Neuronal stem cell (in vitro differentiated cells): ENCODE measurements at regions not wholly inside any gene's neighbourhood (a gene's known extent, or its start where the extent isn't known, plus 50 kb on each side); places are given as distances from the start of the nearest gene placed in this dataset.

ENCODE experiments used
- DNase-seq: peaks from one replicate; pipeline ENCODE4 v3.0.0-alpha.2; 2013; ENCODE audit warnings: low spot score
- H2AFZ ChIP-seq: one replicate; pipeline ENCODE4 v1.6.1; 2013; ENCODE audit warnings: mild to moderate bottlenecking, low read length, inconsistent platforms
- H2AK5ac ChIP-seq: 2 replicates; pipeline ENCODE4 v1.6.1; 2013; ENCODE audit warnings: low read depth, mild to moderate bottlenecking, inconsistent platforms, low read length, moderate library complexity, mixed read lengths
- H2BK120ac ChIP-seq: 2 replicates; pipeline ENCODE4 v1.6.1; 2013; ENCODE audit warnings: low read depth, mild to moderate bottlenecking, inconsistent platforms, low read length, moderate library complexity, mixed read lengths
- H2BK12ac ChIP-seq: one replicate; pipeline ENCODE4 v1.6.1; 2013; ENCODE audit warnings: low read length, inconsistent platforms
- H2BK15ac ChIP-seq: 2 replicates; pipeline ENCODE4 v1.6.1; 2013; ENCODE audit warnings: mild to moderate bottlenecking, low read length, inconsistent platforms, mixed read lengths
- H2BK5ac ChIP-seq: one replicate; pipeline ENCODE4 v1.6.1; 2013; ENCODE audit warnings: inconsistent platforms, mild to moderate bottlenecking, low read length, moderate library complexity
- H3K14ac ChIP-seq: one replicate; pipeline ENCODE4 v1.6.1; 2013; ENCODE audit warnings: low read length, inconsistent platforms
- H3K18ac ChIP-seq: 2 replicates; pipeline ENCODE4 v1.6.1; 2013; ENCODE audit warnings: low read length, inconsistent platforms
- H3K23ac ChIP-seq: 2 replicates; pipeline ENCODE4 v1.6.1; 2013; ENCODE audit warnings: low read depth, mild to moderate bottlenecking, mixed read lengths, low read length, inconsistent platforms; ENCODE audit not compliant: poor library complexity
- H3K27ac ChIP-seq: replicated peaks from 3 replicates; pipeline ENCODE4 v1.5.1; 2013; ENCODE audit warnings: low read length, inconsistent platforms
- H3K27me3 ChIP-seq, 3 experiments: 2 replicates each; pipeline ENCODE4 v1.6.1; 2013; ENCODE audit warnings: low read length in 3 of 3, mild to moderate bottlenecking in 2 of 3, inconsistent platforms in 1 of 3, low read depth in 1 of 3, mixed read lengths in 1 of 3, moderate library complexity in 1 of 3; ENCODE audit not compliant: control insufficient read depth in 3 of 3, insufficient read depth in 3 of 3
- H3K36me3 ChIP-seq, 2 donors: replicated peaks in 1 of 2; 2 replicates each; pipeline ENCODE4 v1.6.1; 2013; ENCODE audit warnings: low read length in 2 of 2; ENCODE audit not compliant: control insufficient read depth in 2 of 2, insufficient read depth in 2 of 2
- H3K4ac ChIP-seq: 2 replicates; pipeline ENCODE4 v1.6.1; 2013; ENCODE audit warnings: inconsistent platforms, mild to moderate bottlenecking, low read length, moderate library complexity
- H3K4me1 ChIP-seq, 2 donors: 1 replicate in 1 of 2; 2 replicates in 1 of 2; pipeline ENCODE4 v1.6.1; 2013; ENCODE audit warnings: low read length in 2 of 2, low read depth in 1 of 2; ENCODE audit not compliant: control insufficient read depth in 2 of 2, insufficient read depth in 1 of 2
- H3K4me2 ChIP-seq: one replicate; pipeline ENCODE4 v1.6.1; 2013; ENCODE audit warnings: mild to moderate bottlenecking, low read length, inconsistent platforms; ENCODE audit not compliant: insufficient read depth, poor library complexity, severe bottlenecking
- H3K4me3 ChIP-seq, 2 donors: 2 replicates each; pipeline ENCODE4 v1.5.1; 2013; ENCODE audit warnings: low read length in 2 of 2, mild to moderate bottlenecking in 2 of 2, inconsistent platforms in 1 of 2, moderate library complexity in 1 of 2
- H3K79me1 ChIP-seq: one replicate; pipeline ENCODE4 v1.6.1; 2013; ENCODE audit warnings: low read depth, mild to moderate bottlenecking, inconsistent platforms, low read length, moderate library complexity
- H3K9ac ChIP-seq: one replicate; pipeline ENCODE4 v1.6.1; 2013; ENCODE audit warnings: mild to moderate bottlenecking, low read depth, low read length, inconsistent platforms; ENCODE audit not compliant: poor library complexity
- H3K9me3 ChIP-seq, 2 donors: replicated peaks in 1 of 2; 2 replicates each; pipeline versions ENCODE3 to v1.6.1; 2013; ENCODE audit warnings: low read length in 2 of 2, mild to moderate bottlenecking in 2 of 2, inconsistent platforms in 1 of 2, low read depth in 1 of 2, mixed read lengths in 1 of 2, moderate library complexity in 1 of 2; ENCODE audit not compliant: control insufficient read depth in 2 of 2, insufficient read depth in 1 of 2
- H4K8ac ChIP-seq: one replicate; pipeline ENCODE4 v1.6.1; 2013; ENCODE audit warnings: low read depth, mild to moderate bottlenecking, inconsistent platforms, low read length, moderate library complexity
- H4K91ac ChIP-seq: one replicate; pipeline ENCODE4 v1.6.1; 2013; ENCODE audit warnings: low read length, low read depth, mild to moderate bottlenecking, inconsistent platforms; ENCODE audit not compliant: poor library complexity
- WGBS, 2 donors: extraction: QIAGEN DNeasy Blood & Tissue Kit; methylation state at CpG; one replicate each; pipeline ENCODE4 v1.1.7; 2013; ENCODE audit warnings: missing lambda C conversion rate in 2 of 2, mixed read lengths in 1 of 2; ENCODE audit not compliant: insufficient read length in 2 of 2, insufficient replicate concordance in 1 of 2; ENCODE audit errors: extremely low coverage in 2 of 2; 5-methylcytosine and 5-hydroxymethylcytosine counted together

DNA sequence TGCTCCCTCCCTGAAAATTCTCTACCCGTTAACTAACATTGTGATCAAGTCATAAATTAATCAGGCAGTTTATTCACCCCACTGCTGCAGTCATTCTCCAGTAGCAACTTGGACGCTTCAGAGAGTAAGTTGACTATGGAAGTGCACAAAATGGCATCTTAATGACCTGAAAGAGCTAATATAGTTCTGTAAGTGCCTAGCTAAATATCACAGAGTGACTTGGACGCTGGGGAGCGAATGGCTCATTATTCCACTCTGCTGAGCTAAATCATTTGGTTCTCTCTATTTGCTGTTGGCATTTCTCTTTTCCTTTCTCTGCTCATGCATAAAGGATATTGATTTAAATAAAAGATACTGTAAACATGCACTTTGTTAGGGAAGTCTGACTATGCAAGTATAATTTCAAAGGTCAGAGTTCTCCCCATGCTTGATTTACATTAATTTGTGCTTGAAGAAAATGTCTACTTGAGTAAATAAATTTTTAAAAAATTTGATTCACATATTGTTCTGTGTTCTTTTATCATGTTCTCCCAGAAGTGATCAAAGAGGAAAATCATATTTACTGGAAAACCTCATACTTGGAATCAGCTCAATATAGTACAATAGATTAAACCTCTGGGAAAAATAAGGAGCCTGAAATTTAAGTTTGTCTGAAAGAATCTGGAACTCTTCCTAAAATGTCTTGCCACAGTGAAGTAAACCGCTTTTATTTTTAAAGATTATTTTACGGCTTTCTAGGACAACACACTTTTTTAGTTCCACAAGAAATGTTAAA lies 169.5 kb upstream of the HAPLN1 start:
- H2BK12ac ChIP-seq = no peak overlapping the region
- no peak overlapping the region for H3K9ac ChIP-seq
- no peak overlapping the region for H3K4me3 ChIP-seq
- H2BK15ac ChIP-seq = no peak overlapping the region
- H3K36me3 ChIP-seq = no peaks in the 10 kb centered on the region
- H3K18ac ChIP-seq = no peak overlapping the region
- WGBS, 2 donors = no CpG with 5 or more reads among the region's 6 CpGs
- no peak overlapping the region for H3K27ac ChIP-seq
- no peak overlapping the region for H3K14ac ChIP-seq
- H3K27me3 ChIP-seq = no peaks in the 10 kb centered on the region
- no peak overlapping the region for H2AFZ ChIP-seq
- no peak overlapping the region for H2BK5ac ChIP-seq
- H3K79me1 ChIP-seq = no peaks in the 10 kb centered on the region
- no peak overlapping the region for H2AK5ac ChIP-seq
- no peak overlapping the region for H3K4me2 ChIP-seq
- no peaks in the 10 kb centered on the region for H3K9me3 ChIP-seq
- DNase-seq = no peak
- no peak overlapping the region for H4K91ac ChIP-seq
- H3K4ac ChIP-seq = no peak overlapping the region
- no peak overlapping the region for H2BK120ac ChIP-seq
- no peaks in the 10 kb centered on the region for H3K4me1 ChIP-seq
- H4K8ac ChIP-seq = no peak overlapping the region
- no peak overlapping the region for H3K23ac ChIP-seq

DNA sequence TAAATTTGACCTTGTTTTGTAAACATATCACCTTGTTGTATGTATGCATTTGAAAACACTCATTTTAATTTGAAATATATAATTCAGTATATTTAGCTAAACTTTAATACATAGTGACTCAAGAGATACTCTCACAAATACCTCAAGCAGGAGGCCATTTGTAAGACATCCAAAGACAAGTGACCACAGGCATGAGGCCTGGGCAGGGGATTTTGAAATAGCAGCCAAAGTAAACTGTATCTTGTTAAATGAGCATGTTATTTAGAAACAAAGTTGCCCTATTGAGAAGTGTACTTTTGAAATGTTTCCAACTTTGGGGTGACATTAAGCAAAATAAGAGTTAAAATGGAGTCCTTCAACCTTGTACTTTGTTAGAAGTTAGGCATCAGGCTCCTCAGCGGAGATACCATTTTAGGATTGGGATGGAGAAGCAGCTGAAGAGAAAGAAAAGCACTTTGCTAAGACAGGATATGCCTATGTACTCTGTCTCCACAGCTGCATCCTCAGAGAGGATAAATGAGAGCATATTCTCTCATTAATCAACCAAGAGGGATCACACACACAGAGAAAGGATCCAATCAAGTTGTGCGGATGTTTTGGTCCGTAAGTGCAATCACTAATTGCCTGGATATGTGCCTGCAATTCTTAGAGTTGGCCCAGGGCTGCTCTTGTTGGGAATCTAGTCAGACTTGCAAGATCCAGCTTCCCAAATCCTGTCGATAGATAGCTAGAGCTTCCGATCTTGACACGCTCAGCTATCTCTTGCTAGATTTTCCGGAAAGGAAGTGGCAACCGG lies 157.5 kb upstream of the HAPLN1 start:
- Histone ChIP-seq H3K23ac (no peak overlapping the region), H3K9me3 (no peaks in the 10 kb centered on the region), H2BK15ac (no peak overlapping the region)

DNA sequence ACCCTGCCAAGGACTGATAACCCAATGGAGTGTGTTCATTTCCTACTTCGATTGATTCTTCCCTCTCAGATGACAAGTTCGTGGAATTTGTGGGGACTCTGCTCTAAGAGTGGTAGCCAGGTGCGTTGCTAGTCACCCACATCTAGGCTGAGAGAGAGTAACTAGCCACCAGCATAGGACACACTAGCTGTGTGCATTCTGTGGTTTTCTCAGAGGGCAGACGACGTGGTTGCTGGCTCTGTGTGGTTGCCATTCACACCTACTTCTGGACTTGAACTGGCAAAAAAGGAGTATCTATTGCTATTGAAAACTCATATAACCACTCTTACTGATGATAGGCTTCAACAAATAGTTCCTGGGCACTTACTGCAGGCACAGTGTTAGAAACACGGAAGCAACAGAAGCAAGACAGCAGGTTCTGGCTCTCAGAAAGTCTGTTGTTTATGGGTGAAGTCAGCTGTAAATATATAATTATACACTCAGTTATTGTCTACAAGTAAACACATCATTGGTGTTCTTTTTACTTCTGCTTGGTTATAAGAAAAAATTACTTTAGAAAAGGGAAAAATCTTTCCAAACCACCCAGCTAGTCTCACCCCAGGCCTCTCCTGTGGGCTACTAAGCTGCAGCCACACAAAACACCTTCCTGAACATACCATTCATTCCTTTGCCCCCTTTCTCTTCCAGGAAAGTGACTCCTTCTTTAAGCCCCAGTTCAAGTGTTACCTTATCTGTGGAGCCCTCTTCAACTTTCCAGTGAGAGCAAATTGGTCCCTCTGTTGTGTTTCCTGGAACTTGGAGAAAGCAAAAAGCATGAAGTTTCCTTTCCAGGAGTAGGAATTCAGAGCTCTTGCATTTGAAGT lies 151.1 kb upstream of the HAPLN1 start:
- no peak overlapping the region for H3K4ac ChIP-seq
- no peaks in the 10 kb centered on the region for H3K79me1 ChIP-seq
- WGBS, 2 donors = no CpG with 5 or more reads among the region's 6 CpGs
- H2AK5ac ChIP-seq = no peak overlapping the region
- H2AFZ ChIP-seq = no peak overlapping the region
- H2BK15ac ChIP-seq = no peak overlapping the region
- H2BK120ac ChIP-seq = no peak overlapping the region
- H3K4me3 ChIP-seq = no peak overlapping the region
- peaks cover 0 to 2% of the 10 kb centered on the region in 2 donors for H3K4me1 ChIP-seq
- no peak overlapping the region for H4K91ac ChIP-seq
- no peaks in the 10 kb centered on the region for H3K27me3 ChIP-seq
- H3K14ac ChIP-seq = no peak overlapping the region
- H3K18ac ChIP-seq = no peak overlapping the region
- no peak for DNase-seq
- H3K9ac ChIP-seq = no peak overlapping the region
- H3K36me3 ChIP-seq = no peaks in the 10 kb centered on the region
- no peak overlapping the region for H2BK12ac ChIP-seq
- no peak overlapping the region for H3K27ac ChIP-seq
- no peak overlapping the region for H4K8ac ChIP-seq
- no peak overlapping the region for H3K23ac ChIP-seq
- H3K9me3 ChIP-seq = no peaks in the 10 kb centered on the region
- no peak overlapping the region for H2BK5ac ChIP-seq
- no peak overlapping the region for H3K4me2 ChIP-seq

More for the DNA sequence above, 157.5 kb upstream of the HAPLN1 start:
- Histone ChIP-seq H2AFZ (no peak overlapping the region), H3K27ac (no peak overlapping the region), H2AK5ac (no peak overlapping the region), H4K8ac (no peak overlapping the region), H3K4me1 (no peaks in the 10 kb centered on the region), H3K79me1 (no peaks in the 10 kb centered on the region), H3K4ac (no peak overlapping the region), H2BK12ac (no peak overlapping the region), H3K9ac (no peak overlapping the region), H4K91ac (no peak overlapping the region), H3K14ac (no peak overlapping the region), H3K18ac (no peak overlapping the region), H2BK5ac (no peak overlapping the region), H3K4me3 (no peak overlapping the region), H3K36me3 (no peaks in the 10 kb centered on the region), H3K27me3 (no peaks in the 10 kb centered on the region), H3K4me2 (no peak overlapping the region), H2BK120ac (no peak overlapping the region)
- WGBS, 2 donors = no CpG with 5 or more reads among the region's 8 CpGs
- DNase-seq = no peak

DNA sequence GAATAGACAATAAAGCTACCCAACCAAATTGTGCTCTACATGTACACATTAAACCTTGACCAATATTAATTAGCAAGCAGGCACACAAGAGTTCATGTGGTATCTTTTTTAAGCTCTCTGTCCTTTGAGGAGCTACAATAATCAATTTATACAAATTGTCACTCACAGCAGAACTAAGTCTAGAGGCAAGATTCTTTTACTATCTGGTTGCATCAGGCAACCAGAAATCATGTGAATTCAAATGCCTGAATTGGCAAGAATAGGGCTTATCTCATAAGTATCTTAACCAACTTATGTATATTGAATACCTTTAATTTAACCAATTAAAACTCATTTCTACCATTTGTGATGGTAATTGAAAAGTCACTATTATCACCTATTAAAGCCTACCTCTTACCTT lies 145.5 kb upstream of the HAPLN1 start:
- H3K4me2 ChIP-seq = no peak overlapping the region
- H3K9ac ChIP-seq = no peak overlapping the region
- no peaks in the 10 kb centered on the region for H3K27me3 ChIP-seq
- no peak overlapping the region for H3K18ac ChIP-seq
- no peak overlapping the region for H3K4me3 ChIP-seq
- H3K14ac ChIP-seq = no peak overlapping the region
- H2BK120ac ChIP-seq = no peak overlapping the region
- H3K23ac ChIP-seq = no peak overlapping the region
- no peaks in the 10 kb centered on the region for H3K36me3 ChIP-seq
- no peaks in the 10 kb centered on the region for H3K9me3 ChIP-seq
- H2AFZ ChIP-seq = no peak overlapping the region
- no peak overlapping the region for H4K8ac ChIP-seq
- no peak overlapping the region for H3K27ac ChIP-seq
- no peaks in the 10 kb centered on the region for H3K4me1 ChIP-seq
- no peak for DNase-seq
- H2AK5ac ChIP-seq = no peak overlapping the region
- H3K4ac ChIP-seq = no peak overlapping the region
- no peaks in the 10 kb centered on the region for H3K79me1 ChIP-seq
- H2BK12ac ChIP-seq = no peak overlapping the region
- H4K91ac ChIP-seq = no peak overlapping the region
- no peak overlapping the region for H2BK5ac ChIP-seq
- no peak overlapping the region for H2BK15ac ChIP-seq
